K562 (cell line): ENCODE measurements at regions not wholly inside any gene's neighbourhood (a gene's known extent, or its start where the extent isn't known, plus 50 kb on each side); places are given as distances from the start of the nearest gene placed in this dataset.

Experiments
- ASH1L ChIP-seq: fragments of 450-650 bp; IDR thresholded peaks from 2 replicates; pipeline ENCODE4 v1.6.1; 2018; ENCODE audit warnings: borderline replicate concordance, mild to moderate bottlenecking, low read depth; ENCODE audit not compliant: partially characterized antibody
- ATF1 ChIP-seq, 2 experiments: fragments of 450-650 bp in 1 of 2; IDR thresholded peaks; 2 replicates each; pipeline ENCODE4 v1.6.1; 2016; ENCODE audit warnings: missing compliant biosample characterization in 1 of 2, missing genetic modification characterization in 1 of 2
- BRF1 ChIP-seq: IDR thresholded peaks from 3 replicates; pipeline ENCODE4 v1.6.1; 2011; ENCODE audit warnings: borderline replicate concordance, mild to moderate bottlenecking; ENCODE audit not compliant: insufficient read length; ENCODE audit errors: extremely low read depth
- C11orf30 ChIP-seq: fragments of 450-650 bp; IDR thresholded peaks from 2 replicates; pipeline ENCODE4 v1.6.1; 2016; ENCODE audit warnings: low read depth, mild to moderate bottlenecking
- CBFA2T2 ChIP-seq: fragments of 450-650 bp; conservative IDR thresholded peaks from 2 replicates; pipeline ENCODE4 v1.6.1; 2017; ENCODE audit warnings: mild to moderate bottlenecking
- CBFB ChIP-seq: sonication (generic); formaldehyde crosslinking; IDR thresholded peaks from 2 replicates; pipeline ENCODE4 v1.4.0; 2020; ENCODE audit warnings: mild to moderate bottlenecking, missing genetic modification reagents
- CTBP1 ChIP-seq: fragments of 450-650 bp; IDR thresholded peaks from 2 replicates; pipeline ENCODE4 v1.6.1; 2016; ENCODE audit warnings: borderline replicate concordance
- EP300 ChIP-seq: IDR thresholded peaks from 2 replicates; pipeline ENCODE4 v1.6.1; 2012; ENCODE audit warnings: low read length, improper control_type of control experiment
- FOS ChIP-seq: IDR thresholded peaks from 3 replicates; pipeline ENCODE4 v1.6.1; 2011; ENCODE audit not compliant: insufficient read length; ENCODE audit errors: extremely low read depth
- HIVEP1 ChIP-seq: fragments of 250-450 bp; sonication (Bioruptor Pico); IDR thresholded peaks from 2 replicates; pipeline ENCODE4 v1.4.0; 2020; ENCODE audit warnings: mild to moderate bottlenecking
- HNRNPK ChIP-seq: fragments of 200-400 bp; formaldehyde crosslinking; IDR thresholded peaks from one replicate; pipeline ENCODE4 v1.6.1; 2018; ENCODE audit warnings: mild to moderate bottlenecking, low read depth, low read length; ENCODE audit not compliant: poor library complexity, severe bottlenecking
- HSF4 ChIP-seq: fragments of 250-450 bp; sonication (Bioruptor Pico); IDR thresholded peaks from 2 replicates; pipeline ENCODE4 v2.1.2; 2022; ENCODE audit warnings: mild to moderate bottlenecking, moderate library complexity, borderline replicate concordance
- JUNB ChIP-seq: fragments of 450-650 bp; formaldehyde crosslinking; conservative IDR thresholded peaks from 2 replicates; pipeline ENCODE4 v1.4.0; 2020; ENCODE audit warnings: mild to moderate bottlenecking
- MAFK ChIP-seq: IDR thresholded peaks from 2 replicates; pipeline ENCODE4 v1.6.1; 2011; ENCODE audit warnings: low read length, improper control_type of control experiment
- MEIS2 ChIP-seq: fragments of 450-650 bp; IDR thresholded peaks from 2 replicates; pipeline ENCODE4 v1.6.1; 2014; ENCODE audit warnings: mild to moderate bottlenecking; ENCODE audit not compliant: partially characterized antibody
- PML ChIP-seq: IDR thresholded peaks from 2 replicates; pipeline ENCODE4 v1.6.1; 2012; ENCODE audit warnings: low read length, inconsistent platforms
- PTTG1 ChIP-seq: fragments of 450-650 bp; IDR thresholded peaks from 2 replicates; pipeline ENCODE4 v1.6.1; 2016; ENCODE audit warnings: low read depth, mild to moderate bottlenecking, missing genetic modification characterization, missing compliant biosample characterization
- RBFOX2 ChIP-seq: fragments of 200-400 bp; formaldehyde crosslinking; IDR thresholded peaks from 2 replicates; pipeline ENCODE4 v1.6.1; 2017; ENCODE audit warnings: low read depth, mild to moderate bottlenecking, low read length, moderate library complexity
- TAF9B ChIP-seq: fragments of 450-650 bp; IDR thresholded peaks from 2 replicates; pipeline ENCODE4 v1.6.1; 2018; ENCODE audit warnings: mild to moderate bottlenecking; ENCODE audit not compliant: partially characterized antibody
- ZNF175 ChIP-seq: fragments of 200-800 bp; sonication (Bioruptor generic); IDR thresholded peaks from 2 replicates; pipeline ENCODE4 v1.6.1; 2016; ENCODE audit warnings: low read depth, mild to moderate bottlenecking, missing genetic modification characterization, missing compliant biosample characterization
- ZNF431 ChIP-seq: sonication (generic); formaldehyde crosslinking; IDR thresholded peaks from 2 replicates; pipeline ENCODE4 v1.8.0; 2022; ENCODE audit warnings: mild to moderate bottlenecking, missing genetic modification reagents
- ZNF551 ChIP-seq: fragments of 250-450 bp; sonication (Bioruptor Pico); IDR thresholded peaks from 2 replicates; pipeline ENCODE4 v1.5.0; 2021; ENCODE audit warnings: mild to moderate bottlenecking, moderate library complexity
- ZNF561 ChIP-seq: fragments of 450-650 bp; formaldehyde crosslinking; conservative IDR thresholded peaks from 2 replicates; pipeline ENCODE4 v1.4.0; 2020; ENCODE audit warnings: mild to moderate bottlenecking, moderate library complexity
- ZNF589 ChIP-seq: fragments of 200-800 bp; sonication (Bioruptor generic); IDR thresholded peaks from 2 replicates; pipeline ENCODE4 v1.6.1; 2016; ENCODE audit warnings: low read depth, missing genetic modification characterization, missing compliant biosample characterization
- ZNF695 ChIP-seq: fragments of 450-650 bp; formaldehyde crosslinking; IDR thresholded peaks from 2 replicates; pipeline ENCODE4 v1.4.0; 2020; ENCODE audit warnings: mild to moderate bottlenecking, moderate library complexity
- ZNF79 ChIP-seq: fragments of 250-450 bp; sonication (Bioruptor Pico); IDR thresholded peaks from 2 replicates; pipeline ENCODE4 v1.4.0; 2020; ENCODE audit warnings: low read depth, mild to moderate bottlenecking, moderate library complexity
- TF ChIP-seq, protein P1 (sequence below): fragments of 450-650 bp; formaldehyde crosslinking; IDR thresholded peaks from 2 replicates; pipeline ENCODE4 v1.4.0; 2022; ENCODE audit warnings: missing genetic modification characterization
- TF ChIP-seq, protein P2 (sequence below), 3 experiments: fragments of 200-800 bp in 1 of 3; sonication (Bioruptor generic) in 1 of 3; sonication (generic) in 1 of 3; formaldehyde crosslinking in 1 of 3; IDR thresholded peaks; 2 replicates each; pipeline versions ENCODE4 v1.6.1 to v1.8.0; 2016 to 2022; ENCODE audit warnings: mild to moderate bottlenecking in 2 of 3, missing compliant biosample characterization in 2 of 3, missing genetic modification characterization in 2 of 3, missing genetic modification reagents in 1 of 3
- TF ChIP-seq, protein P3 (sequence below): sonication (generic); formaldehyde crosslinking; IDR thresholded peaks from 2 replicates; pipeline ENCODE4 v1.8.0; 2022; ENCODE audit warnings: missing genetic modification reagents, mild to moderate bottlenecking, borderline replicate concordance

DNA sequence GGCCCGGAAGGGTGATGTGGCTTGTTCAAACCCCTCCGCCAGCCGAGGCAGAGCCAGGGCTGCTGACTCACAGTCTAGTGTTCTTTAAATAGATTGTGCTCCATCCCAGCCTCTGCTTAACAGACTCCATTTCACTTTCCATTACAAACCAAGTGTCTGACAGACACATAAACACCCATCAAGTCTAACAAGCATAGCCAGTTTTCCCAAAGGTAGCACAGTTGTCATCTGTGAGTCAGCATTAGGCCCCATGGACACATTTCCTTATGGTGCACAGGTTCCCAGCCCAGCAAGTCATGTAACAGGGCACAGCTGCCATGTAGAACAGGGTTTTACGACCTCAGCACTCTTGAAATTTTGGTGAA is 109.9 kb upstream of the RAP2B start (continued):
- TF ChIP-seq HSF4 (CRISPR knock-in tag) (peak; percentile 60; the same call in 1 of the 2 replicates), ASH1L (no peak), RBFOX2 (peak; percentile 46; the same call in 1 of the 2 replicates), HIVEP1 (CRISPR knock-in tag) (no peak), EP300 (peak; percentile 51; the same call in 1 of the 2 replicates), PTTG1 (tag) (no peak), ATF1 (CRISPR knock-in tag; IDR thresholded peaks at IDR 0.05) (no peak), ATF1 (tag; IDR thresholded peaks at IDR 0.05) (peak; percentile 40; the same call in 1 of the 2 replicates), ZNF695 (no peak), C11orf30 (peak; percentile 88), ZNF551 (CRISPR knock-in tag) (no peak), FOS (peak; percentile 12), MAFK (peak; percentile 56; the same call in 1 of the 2 replicates), ZNF431 (CRISPR knock-in tag) (no peak), BRF1 (no peak), HNRNPK (no peak), ZNF175 (CRISPR knock-in tag) (no peak), ZNF561 (no peak), TAF9B (peak; percentile 3), PML (no peak), ZNF589 (CRISPR knock-in tag) (peak; percentile 73; the same call in 1 of the 2 replicates), ZNF79 (CRISPR knock-in tag) (no peak), JUNB (CRISPR knock-in tag) (no peak), CBFB (CRISPR knock-in tag) (no peak), CTBP1 (0 out of 2 replicates have a peak, but pooled peaks have one; percentile 9), CBFA2T2 (no peak), MEIS2 (peak; percentile 48)
- TF ChIP-seq, protein P1, sequence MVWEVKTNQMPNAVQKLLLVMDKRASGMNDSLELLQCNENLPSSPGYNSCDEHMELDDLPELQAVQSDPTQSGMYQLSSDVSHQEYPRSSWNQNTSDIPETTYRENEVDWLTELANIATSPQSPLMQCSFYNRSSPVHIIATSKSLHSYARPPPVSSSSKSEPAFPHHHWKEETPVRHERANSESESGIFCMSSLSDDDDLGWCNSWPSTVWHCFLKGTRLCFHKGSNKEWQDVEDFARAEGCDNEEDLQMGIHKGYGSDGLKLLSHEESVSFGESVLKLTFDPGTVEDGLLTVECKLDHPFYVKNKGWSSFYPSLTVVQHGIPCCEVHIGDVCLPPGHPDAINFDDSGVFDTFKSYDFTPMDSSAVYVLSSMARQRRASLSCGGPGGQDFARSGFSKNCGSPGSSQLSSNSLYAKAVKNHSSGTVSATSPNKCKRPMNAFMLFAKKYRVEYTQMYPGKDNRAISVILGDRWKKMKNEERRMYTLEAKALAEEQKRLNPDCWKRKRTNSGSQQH (CRISPR knock-in tag): no peak
- TF ChIP-seq, protein P2, sequence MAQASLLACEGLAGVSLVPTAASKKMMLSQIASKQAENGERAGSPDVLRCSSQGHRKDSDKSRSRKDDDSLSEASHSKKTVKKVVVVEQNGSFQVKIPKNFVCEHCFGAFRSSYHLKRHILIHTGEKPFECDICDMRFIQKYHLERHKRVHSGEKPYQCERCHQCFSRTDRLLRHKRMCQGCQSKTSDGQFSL (CRISPR knock-in tag; IDR thresholded peaks at IDR 0.05): no peak
- TF ChIP-seq, protein P2 (tag; IDR thresholded peaks at IDR 0.05): no peak
- TF ChIP-seq, protein P3, sequence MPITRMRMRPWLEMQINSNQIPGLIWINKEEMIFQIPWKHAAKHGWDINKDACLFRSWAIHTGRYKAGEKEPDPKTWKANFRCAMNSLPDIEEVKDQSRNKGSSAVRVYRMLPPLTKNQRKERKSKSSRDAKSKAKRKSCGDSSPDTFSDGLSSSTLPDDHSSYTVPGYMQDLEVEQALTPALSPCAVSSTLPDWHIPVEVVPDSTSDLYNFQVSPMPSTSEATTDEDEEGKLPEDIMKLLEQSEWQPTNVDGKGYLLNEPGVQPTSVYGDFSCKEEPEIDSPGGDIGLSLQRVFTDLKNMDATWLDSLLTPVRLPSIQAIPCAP: no peak
